ENCODE measurements at regions not wholly inside any gene's neighbourhood (a gene's known extent, or its start where the extent isn't known, plus 50 kb on each side); places are given as distances from the start of the nearest gene placed in this dataset.

DNA sequence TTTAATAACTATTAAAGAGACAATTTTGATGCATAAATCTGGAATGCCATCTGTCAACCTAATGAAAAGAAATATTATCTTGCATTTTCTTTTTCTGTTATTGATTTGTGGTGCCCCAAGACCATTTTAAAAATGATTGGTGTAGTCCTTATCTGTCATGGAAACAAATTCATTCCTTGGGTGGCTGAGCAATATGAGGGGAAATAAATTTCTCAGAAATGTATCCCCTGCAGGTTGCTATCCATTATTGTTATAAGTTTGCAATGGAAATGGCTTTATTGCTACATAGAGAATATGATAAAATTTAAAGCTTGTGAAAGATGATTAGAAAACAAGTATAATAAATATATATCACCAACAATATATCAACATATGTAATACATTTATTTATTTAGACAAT, 607.0 kb downstream of the DNAJB9 start:
- DNase-seq: no peak

DNA sequence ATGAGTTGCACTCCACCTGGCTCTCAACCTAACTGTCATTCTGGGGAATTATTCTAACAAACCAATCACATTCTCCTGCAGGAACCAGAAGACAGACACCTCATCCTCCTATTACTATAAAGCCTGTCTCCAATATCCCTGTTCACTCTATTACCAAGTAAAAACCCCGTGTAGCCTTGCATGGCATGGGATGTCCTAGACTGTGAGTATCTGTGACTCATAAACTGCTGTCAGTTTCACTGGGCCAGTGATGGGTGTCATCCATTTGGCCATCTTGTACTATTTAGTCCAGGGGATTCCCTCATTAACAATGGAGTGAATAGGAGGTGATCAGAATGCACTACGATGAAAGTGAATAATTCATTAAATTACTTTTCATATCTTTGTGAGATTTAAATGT, 608.7 kb downstream of the DNAJB9 start:
- no peak for DNase-seq

DNA sequence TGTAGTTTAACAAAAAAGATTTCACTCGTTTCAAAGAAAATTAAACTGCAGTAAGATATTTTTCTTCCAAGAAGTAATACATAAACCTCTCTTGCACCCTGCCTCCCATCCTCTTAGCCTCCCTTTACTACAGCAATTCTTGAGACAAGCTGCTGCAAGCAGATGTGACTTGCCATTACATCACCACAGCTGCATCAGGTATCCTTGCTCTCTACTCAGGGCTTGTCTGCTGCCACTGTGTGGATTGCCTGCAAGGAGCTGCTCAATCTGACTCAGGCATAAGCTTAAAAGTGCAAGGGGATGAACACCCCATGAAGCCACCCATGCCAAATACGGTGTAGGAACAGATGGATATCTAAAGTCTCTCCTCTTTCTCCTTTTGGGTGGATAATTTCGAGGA, 609.9 kb downstream of the DNAJB9 start:
- no peak for DNase-seq

DNA sequence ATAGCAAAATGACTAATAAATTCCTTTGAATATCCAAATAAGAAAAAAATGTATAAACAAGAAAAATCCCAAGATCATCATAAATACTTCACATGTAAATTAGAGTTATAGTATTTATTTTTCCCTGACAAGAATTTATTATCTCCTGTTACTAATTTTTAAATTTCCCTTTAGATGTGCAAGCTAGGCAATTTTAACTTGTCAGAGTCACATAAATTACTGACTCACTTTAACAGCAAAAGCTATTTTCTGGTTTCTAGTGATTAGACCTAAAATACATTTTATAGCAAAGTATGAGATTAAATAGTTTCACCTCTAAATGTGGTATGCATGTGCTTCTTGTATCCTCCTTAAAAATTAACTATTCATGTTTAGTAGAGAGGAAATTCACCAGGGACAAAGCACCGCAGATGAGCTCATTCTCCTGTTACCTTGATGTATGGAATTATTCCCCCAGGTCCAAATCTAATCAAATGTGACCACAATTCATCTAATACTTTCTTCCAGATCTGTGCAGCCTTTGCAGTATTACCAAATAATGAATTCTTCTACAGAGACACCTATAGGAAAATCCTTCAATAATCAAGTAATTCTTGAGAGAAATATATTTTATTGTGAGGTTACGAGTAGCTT, 621.2 kb downstream of the DNAJB9 start:
- DNase-seq: no peak

- DNase-seq: no peak
Measured at GRCh38 chr7:109206196-109206595, 636.5 kb downstream of the DNAJB9 start.

GRCh38 chr7:109213081-109213480, 643.4 kb downstream of the DNAJB9 start:
- no peak for DNase-seq

DNA sequence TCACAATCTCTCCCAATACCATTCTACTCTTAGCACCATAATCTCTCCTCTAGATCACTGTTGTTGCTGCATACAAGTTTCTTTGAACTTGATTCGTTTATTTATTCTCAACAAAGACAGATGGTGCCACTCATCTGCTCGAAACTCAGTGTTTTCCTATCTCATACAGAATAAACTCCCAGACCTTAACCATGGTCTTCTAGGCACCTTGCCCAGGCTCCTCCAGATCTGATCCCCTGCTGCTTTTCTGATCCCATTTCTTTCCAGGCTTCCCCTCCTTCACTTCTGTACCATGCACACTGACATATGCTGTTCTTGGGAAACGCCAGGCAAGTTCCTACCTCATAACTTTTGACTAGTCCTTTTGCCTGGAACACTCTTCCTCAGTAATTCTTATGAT, 645.7 kb downstream of the DNAJB9 start:
- DNase-seq: no peak

- DNase-seq: no peak
Measured at GRCh38 chr7:109224100-109224499, 654.4 kb downstream of the DNAJB9 start.

DNA sequence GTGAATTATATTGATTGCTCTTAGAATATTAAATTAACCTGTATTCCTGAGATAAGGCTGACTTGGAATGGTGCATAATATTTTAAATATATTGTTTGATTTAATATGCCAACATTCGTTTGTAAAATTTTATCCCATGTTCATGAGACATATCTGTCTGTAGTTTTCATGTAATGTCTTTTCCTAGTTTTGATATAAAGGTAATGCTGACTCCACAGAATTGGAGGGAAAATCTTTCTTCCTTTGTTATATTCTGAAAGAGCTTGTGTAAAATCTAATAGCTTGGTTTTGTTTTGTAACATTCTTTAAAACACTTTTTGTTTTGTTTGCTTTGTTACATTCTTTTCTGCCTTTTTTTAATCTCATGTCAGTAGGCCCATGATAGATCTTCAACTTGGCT, 657.0 kb downstream of the DNAJB9 start:
- no peak for DNase-seq

DNA sequence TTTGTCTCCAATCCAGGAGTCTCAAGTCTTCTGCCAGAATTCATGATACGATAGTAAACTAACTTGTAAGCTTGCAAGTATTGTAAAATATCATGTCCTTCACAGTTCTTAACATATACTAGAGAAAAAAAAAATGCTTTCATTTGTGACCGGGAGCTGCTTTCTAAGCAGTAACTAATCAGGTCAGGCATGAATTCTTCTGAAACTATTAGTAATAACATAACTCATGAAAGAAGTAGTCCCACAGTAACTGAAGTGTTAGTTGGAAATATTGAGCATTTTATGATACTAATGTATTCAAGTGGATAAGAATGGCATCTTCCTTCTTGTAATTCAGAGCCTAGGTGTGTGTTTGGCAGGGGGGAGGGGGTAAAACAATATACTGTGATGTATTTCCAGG, 665.6 kb downstream of the DNAJB9 start:
- DNase-seq: no peak

DNA sequence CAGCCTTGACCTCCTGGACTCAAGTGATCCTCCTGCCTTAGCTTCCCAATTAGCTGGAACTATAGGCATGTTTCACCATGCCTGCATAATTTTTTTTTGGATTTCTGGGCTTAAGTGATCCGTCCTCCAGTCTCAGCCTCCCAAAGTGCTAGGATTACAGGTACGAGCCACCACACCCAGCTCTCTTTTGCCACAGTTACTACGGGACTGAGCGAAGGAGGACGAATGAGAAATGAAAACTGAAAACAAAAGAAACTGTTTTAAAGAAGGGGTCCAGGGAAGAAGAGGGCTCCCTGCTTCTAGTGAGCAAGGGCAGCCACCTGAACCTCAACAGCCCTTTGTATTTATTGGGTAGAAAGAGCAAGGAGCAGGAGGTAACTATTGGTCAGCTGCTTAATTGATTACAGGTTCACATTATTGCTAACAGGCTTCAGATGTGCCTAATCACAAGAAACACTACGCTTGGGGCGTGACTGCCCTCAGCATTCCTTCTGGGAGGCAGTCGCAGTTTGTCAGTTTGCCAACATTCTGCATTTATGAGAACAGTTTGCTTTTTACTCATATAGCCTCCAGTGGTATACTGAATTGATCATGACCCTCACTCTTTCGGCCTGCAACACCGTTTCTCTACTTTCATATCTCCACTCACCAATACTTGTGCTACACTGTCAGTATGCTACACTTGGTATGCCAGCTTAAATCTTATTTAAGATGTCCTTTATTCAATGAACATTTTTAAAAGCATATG, 676.8 kb downstream of the DNAJB9 start:
- DNase-seq: no peak

- no peak for DNase-seq
Measured at GRCh38 chr7:109256762-109257560, 687.3 kb downstream of the DNAJB9 start.

DNA sequence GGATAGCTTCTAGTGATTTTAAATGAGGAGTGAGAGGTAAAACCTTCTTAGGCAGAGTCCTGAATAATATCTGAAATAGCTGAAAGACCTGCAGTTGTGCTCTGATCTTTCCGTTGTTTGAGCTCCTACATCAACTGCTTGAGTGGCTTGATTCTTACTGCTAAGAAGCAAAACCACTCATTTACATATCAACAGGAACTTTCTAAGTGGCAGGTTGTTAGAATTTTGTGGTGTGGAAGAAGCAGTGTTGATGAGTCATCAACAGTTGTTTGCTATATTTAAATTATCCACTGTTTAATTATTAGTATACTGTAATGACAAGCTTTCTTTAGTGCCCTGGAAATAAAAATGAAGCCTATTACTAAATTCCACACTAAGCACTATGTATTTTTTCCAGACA, 689.5 kb downstream of the DNAJB9 start:
- DNase-seq: no peak

GRCh38 chr7:109261781-109262180, 692.1 kb downstream of the DNAJB9 start:
- DNase-seq: no peak

DNA sequence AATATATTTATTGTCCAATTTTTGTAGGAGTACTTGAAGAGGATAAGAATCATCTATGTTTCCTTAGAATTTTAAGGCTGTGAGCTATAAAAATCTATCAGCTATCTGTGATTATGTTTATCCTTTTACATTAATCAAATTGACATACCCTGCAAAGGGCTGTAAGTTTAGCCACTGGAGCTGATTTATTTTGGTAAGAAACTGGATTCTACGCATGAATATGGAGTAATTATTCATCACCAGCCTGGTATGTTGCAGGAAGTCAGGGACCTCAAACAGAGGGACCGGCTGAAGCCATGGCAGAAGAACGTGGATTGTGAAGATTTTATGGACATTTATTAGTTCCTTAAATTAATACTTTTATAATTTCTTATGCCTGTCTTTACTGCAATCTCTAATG, 696.9 kb downstream of the DNAJB9 start:
- no peak for DNase-seq

DNA sequence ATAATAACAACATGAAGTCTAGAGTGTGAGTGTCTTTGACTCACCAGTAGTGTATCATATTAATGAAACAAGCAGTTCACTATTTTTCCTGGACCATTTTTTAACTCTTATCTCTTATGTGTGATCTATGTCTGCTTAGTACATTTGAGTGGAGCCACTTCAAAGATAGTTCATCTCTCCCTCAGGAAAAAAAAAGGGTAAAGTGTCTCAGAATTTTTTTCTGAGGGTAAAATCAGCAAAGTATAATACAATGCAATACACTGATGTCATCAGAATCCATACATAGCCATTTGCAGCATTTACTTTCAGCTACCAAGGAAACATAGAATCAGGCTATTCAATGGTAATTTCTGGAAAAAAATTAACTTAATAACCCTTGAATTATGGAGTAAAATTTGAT, 706.7 kb downstream of the DNAJB9 start:
- no peak for DNase-seq

DNA sequence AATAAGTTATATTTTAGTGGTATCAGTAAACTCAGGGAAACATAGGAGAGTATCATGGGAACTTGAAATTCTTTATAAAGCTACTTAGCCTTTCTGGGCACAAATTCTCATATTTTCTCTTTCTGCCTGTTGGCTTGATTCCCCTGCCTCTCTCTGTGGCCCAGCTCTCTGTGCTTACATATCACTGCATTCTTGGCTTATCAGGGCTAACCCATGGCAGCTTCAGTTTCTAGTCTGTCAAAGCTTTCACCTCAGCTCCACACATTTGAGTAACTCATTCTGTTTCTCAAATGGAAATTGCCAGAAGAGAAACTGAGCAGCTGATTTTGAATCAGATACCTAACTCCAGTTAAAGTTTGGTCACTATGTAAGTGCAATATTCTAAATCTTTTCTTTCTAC, 713.1 kb downstream of the DNAJB9 start:
- DNase-seq: no peak

DNA sequence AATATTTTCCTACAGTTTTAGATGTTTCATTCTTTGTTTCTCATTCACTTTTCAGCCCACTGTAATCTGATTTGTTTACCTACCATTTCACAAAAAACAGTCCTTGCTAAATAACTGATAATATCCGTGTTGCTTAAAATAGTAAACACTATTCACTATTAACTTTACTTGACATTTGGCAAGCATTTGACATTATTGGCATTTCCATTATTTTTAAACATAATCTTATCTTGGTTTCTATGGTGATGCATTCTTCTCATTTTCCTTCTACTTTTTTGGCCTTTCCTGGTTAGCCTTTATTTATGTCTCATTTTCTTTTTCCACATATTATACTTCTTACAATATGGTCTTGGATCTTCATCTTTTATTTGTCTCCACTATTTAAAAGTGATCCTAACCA, 715.3 kb downstream of the DNAJB9 start:
- no peak for DNase-seq

- no peak for DNase-seq
Measured at GRCh38 chr7:109295158-109295557, 725.5 kb downstream of the DNAJB9 start.

DNA sequence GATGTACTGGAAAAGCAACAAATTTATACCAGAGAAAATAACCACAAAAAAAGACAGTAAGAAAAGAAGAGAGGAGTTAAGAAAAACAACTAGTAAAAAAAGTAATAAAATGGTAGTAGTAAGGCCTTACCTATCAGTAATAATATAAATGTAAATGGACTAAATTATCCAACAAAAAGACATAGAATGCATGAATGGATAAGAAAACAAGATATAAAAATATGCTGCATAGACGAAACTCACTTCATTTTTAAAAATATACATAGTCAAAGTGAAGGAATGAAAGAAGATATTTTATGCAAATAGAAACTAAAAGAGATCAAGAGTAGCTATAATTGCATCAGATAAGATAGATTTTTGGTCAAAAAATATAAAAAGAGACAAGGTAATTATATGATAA, 739.1 kb downstream of the DNAJB9 start:
- no peak for DNase-seq

DNA sequence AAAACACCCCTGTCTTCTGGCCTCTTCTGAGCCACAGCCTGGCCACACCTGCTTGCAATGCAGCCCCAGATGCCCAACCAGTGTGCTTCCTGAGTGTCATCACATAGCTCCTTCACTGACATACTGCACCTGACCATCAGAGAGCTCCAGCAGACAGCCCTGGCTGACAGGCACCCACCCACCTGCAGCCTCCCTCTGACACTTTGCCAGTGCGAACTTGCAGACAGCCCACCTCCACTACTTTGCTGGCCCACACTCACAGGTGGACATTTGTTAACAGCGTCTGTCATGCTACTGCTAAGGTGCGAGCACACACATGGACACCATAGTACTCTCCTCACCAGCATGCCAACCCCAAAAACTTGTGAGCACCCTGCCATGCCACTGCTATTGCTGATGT, 740.1 kb downstream of the DNAJB9 start:
- DNase-seq: no peak

GRCh38 chr7:109318136-109318535, 748.5 kb downstream of the DNAJB9 start:
- DNase-seq: no peak

GRCh38 chr7:109322833-109323232, 753.2 kb downstream of the DNAJB9 start:
- no peak for DNase-seq

DNA sequence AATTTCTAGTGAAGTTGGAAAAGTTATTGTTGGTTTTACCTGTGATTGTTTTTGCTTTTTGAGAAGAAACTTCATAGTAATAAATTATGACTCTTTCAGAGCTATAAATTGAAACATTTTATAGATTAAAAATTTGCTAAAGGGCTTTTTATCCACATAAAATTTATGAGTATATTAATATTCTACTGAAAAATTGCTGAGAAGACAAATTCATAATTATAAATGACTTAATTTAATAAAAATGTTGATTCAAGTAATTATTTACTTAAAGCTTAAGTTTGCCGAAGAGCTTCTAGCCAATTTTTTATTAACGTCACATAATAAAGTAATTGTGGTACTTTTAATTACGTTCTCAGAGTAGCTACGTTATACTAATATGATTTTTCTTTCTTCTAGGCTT, 761.7 kb downstream of the DNAJB9 start:
- DNase-seq: no peak

Measured in stimulated activated CD4-positive, alpha-beta T cell treated with anti-CD3 and anti-CD28 coated beads, Interleukin-4, amount 100 ng/mL, for 1 hour (primary cell).